HUES64 (cell line): ENCODE measurements at regions not wholly inside any gene's neighbourhood (a gene's known extent, or its start where the extent isn't known, plus 50 kb on each side); places are given as distances from the start of the nearest gene placed in this dataset.

Experiments used
- H3K27ac ChIP-seq: 2 replicates; pipeline ENCODE4 v1.7.0; 2013; ENCODE audit warnings: low read depth, low read length, inconsistent platforms
- H3K27me3 ChIP-seq: 2 replicates; pipeline ENCODE4 v1.6.1; 2013; ENCODE audit warnings: mild to moderate bottlenecking, low read length; ENCODE audit not compliant: insufficient read depth
- H3K36me3 ChIP-seq: 2 replicates; pipeline ENCODE4 v1.6.1; 2013; ENCODE audit warnings: mild to moderate bottlenecking, low read length; ENCODE audit not compliant: insufficient read depth
- H3K4me1 ChIP-seq: 2 replicates; pipeline ENCODE4 v1.6.1; 2013; ENCODE audit warnings: mild to moderate bottlenecking, low read length, moderate library complexity; ENCODE audit not compliant: insufficient read depth
- H3K4me3 ChIP-seq: 2 replicates; pipeline ENCODE4 v1.5.1; 2013; ENCODE audit warnings: mild to moderate bottlenecking, low read length, moderate library complexity
- H3K9ac ChIP-seq: 2 replicates; pipeline ENCODE4 v1.6.1; 2013; ENCODE audit warnings: mild to moderate bottlenecking, low read depth, low read length
- H3K9me3 ChIP-seq: 2 replicates; pipeline ENCODE4 v1.6.1; 2013; ENCODE audit warnings: low read depth, low read length; ENCODE audit not compliant: insufficient read depth
- WGBS: fragments of 150-250, 120-280 bp; methylation state at CpG from one replicate; pipeline ENCODE4 v1.1.7; 2013; ENCODE audit warnings: missing lambda C conversion rate; 5-methylcytosine and 5-hydroxymethylcytosine counted together

- no peak overlapping the region for H3K4me3 ChIP-seq
- H3K36me3 ChIP-seq: no peaks in the 10 kb centered on the region
- H3K9me3 ChIP-seq: no peaks in the 10 kb centered on the region
- WGBS: 94% methylated on average over 13 of the region's 13 CpGs
- peaks cover 9% of the 10 kb centered on the region for H3K27me3 ChIP-seq
- no peak overlapping the region for H3K27ac ChIP-seq
- H3K4me1 ChIP-seq: peaks cover 18% of the 10 kb centered on the region
- no peak overlapping the region for H3K9ac ChIP-seq
Observed at GRCh38 chr5:167580608-167581007, 710.8 kb upstream of the WWC1 start.

GRCh38 chr5:167582283-167582682 is 709.2 kb upstream of the WWC1 start:
- Histone ChIP-seq H3K9me3 (no peaks in the 10 kb centered on the region), H3K4me3 (no peak overlapping the region), H3K27me3 (no peaks in the 10 kb centered on the region), H3K36me3 (no peaks in the 10 kb centered on the region), H3K27ac (no peak overlapping the region), H3K4me1 (peaks cover 7% of the 10 kb centered on the region), H3K9ac (no peak overlapping the region)
- WGBS: 100% methylated on average over 1 of the region's 2 CpGs

- no peaks in the 10 kb centered on the region for H3K9me3 ChIP-seq
- 93% methylated on average over 6 of the region's 6 CpGs for WGBS
- H3K9ac ChIP-seq: no peak overlapping the region
- H3K4me3 ChIP-seq: no peak overlapping the region
- peaks cover 4% of the 10 kb centered on the region; the same call in 1 of the 2 replicates for H3K4me1 ChIP-seq
- H3K27ac ChIP-seq: no peak overlapping the region
- no peaks in the 10 kb centered on the region for H3K36me3 ChIP-seq
- no peaks in the 10 kb centered on the region for H3K27me3 ChIP-seq
Observed at GRCh38 chr5:167582886-167583285, 708.6 kb upstream of the WWC1 start.

GRCh38 chr5:167585184-167585583 is 706.3 kb upstream of the WWC1 start:
- 100% methylated on average over 1 of the region's 2 CpGs for WGBS
- peaks cover 3% of the 10 kb centered on the region; the same call in 1 of the 2 replicates for H3K4me1 ChIP-seq
- H3K9ac ChIP-seq: no peak overlapping the region

GRCh38 chr5:167587772-167588437 is 703.5 kb upstream of the WWC1 start:
- no peaks in the 10 kb centered on the region for H3K9me3 ChIP-seq
- 64% methylated on average over 4 of the region's 5 CpGs for WGBS
- H3K9ac ChIP-seq: no peak overlapping the region
- H3K27me3 ChIP-seq: no peaks in the 10 kb centered on the region
- H3K4me1 ChIP-seq: peaks cover 3% of the 10 kb centered on the region; the same call in 1 of the 2 replicates
- no peak overlapping the region for H3K27ac ChIP-seq
- no peaks in the 10 kb centered on the region for H3K36me3 ChIP-seq
- no peak overlapping the region for H3K4me3 ChIP-seq

More at GRCh38 chr5:167585184-167585583, 706.3 kb upstream of the WWC1 start:
- Histone ChIP-seq H3K9me3 (no peaks in the 10 kb centered on the region), H3K4me3 (no peak overlapping the region), H3K27me3 (no peaks in the 10 kb centered on the region), H3K27ac (no peak overlapping the region), H3K36me3 (no peaks in the 10 kb centered on the region)

- H3K27ac ChIP-seq: no peak overlapping the region
- WGBS: 92% methylated on average over 4 of the region's 4 CpGs
Observed at GRCh38 chr5:167592114-167592513, 699.3 kb upstream of the WWC1 start.

GRCh38 chr5:167593329-167594060 is 698.0 kb upstream of the WWC1 start:
- Histone ChIP-seq H3K4me1 (no peaks in the 10 kb centered on the region), H3K36me3 (no peaks in the 10 kb centered on the region), H3K9ac (no peak overlapping the region), H3K4me3 (no peak overlapping the region), H3K9me3 (no peaks in the 10 kb centered on the region), H3K27me3 (no peaks in the 10 kb centered on the region), H3K27ac (no peak overlapping the region)
- WGBS: 97% methylated on average over 5 of the region's 5 CpGs

More at GRCh38 chr5:167592114-167592513, 699.3 kb upstream of the WWC1 start:
- no peaks in the 10 kb centered on the region for H3K36me3 ChIP-seq
- no peak overlapping the region for H3K9ac ChIP-seq
- no peaks in the 10 kb centered on the region for H3K27me3 ChIP-seq
- H3K9me3 ChIP-seq: no peaks in the 10 kb centered on the region
- H3K4me3 ChIP-seq: no peak overlapping the region
- H3K4me1 ChIP-seq: peaks cover 3% of the 10 kb centered on the region; the same call in 1 of the 2 replicates

- H3K27ac ChIP-seq: no peak overlapping the region
- H3K4me3 ChIP-seq: no peak overlapping the region
- no peaks in the 10 kb centered on the region for H3K36me3 ChIP-seq
- H3K9ac ChIP-seq: no peak overlapping the region
- H3K4me1 ChIP-seq: no peaks in the 10 kb centered on the region
- no peaks in the 10 kb centered on the region for H3K27me3 ChIP-seq
- H3K9me3 ChIP-seq: no peaks in the 10 kb centered on the region
Observed at GRCh38 chr5:167594061-167594435, 697.4 kb upstream of the WWC1 start.

GRCh38 chr5:167594750-167595149 is 696.7 kb upstream of the WWC1 start:
- Histone ChIP-seq H3K27me3 (no peaks in the 10 kb centered on the region), H3K4me3 (no peak overlapping the region), H3K4me1 (no peaks in the 10 kb centered on the region), H3K36me3 (no peaks in the 10 kb centered on the region), H3K9ac (no peak overlapping the region), H3K9me3 (no peaks in the 10 kb centered on the region), H3K27ac (no peak overlapping the region)
- 94% methylated on average over 3 of the region's 3 CpGs for WGBS

GRCh38 chr5:167595196-167595595 is 696.2 kb upstream of the WWC1 start:
- Histone ChIP-seq H3K4me1 (no peaks in the 10 kb centered on the region), H3K27me3 (no peaks in the 10 kb centered on the region), H3K4me3 (no peak overlapping the region), H3K9me3 (no peaks in the 10 kb centered on the region), H3K9ac (no peak overlapping the region), H3K27ac (no peak overlapping the region), H3K36me3 (no peaks in the 10 kb centered on the region)
- WGBS: 98% methylated on average over 3 of the region's 3 CpGs

GRCh38 chr5:167598166-167598565 is 693.3 kb upstream of the WWC1 start:
- no peak overlapping the region for H3K9ac ChIP-seq
- peaks cover 5% of the 10 kb centered on the region; the same call in 1 of the 2 replicates for H3K4me1 ChIP-seq
- H3K4me3 ChIP-seq: no peak overlapping the region
- H3K36me3 ChIP-seq: no peaks in the 10 kb centered on the region
- H3K27me3 ChIP-seq: no peaks in the 10 kb centered on the region
- 92% methylated on average over 1 of the region's 1 CpG for WGBS
- H3K9me3 ChIP-seq: no peaks in the 10 kb centered on the region
- no peak overlapping the region for H3K27ac ChIP-seq
